CD4-positive, alpha-beta T cell (primary cell): ENCODE measurements at regions not wholly inside any gene's neighbourhood (a gene's known extent, or its start where the extent isn't known, plus 50 kb on each side); places are given as distances from the start of the nearest gene placed in this dataset.

Experiments used
- ATAC-seq: fragments of 200-7000 bp; cut with Tn5 transposase; one replicate; pipeline ENCODE4 v1.10.0; 2022; ENCODE audit warnings: mild to moderate bottlenecking; ENCODE audit not compliant: poor library complexity
- CTCF ChIA-PET: fragments of 350-600 bp; sonication (Branson Sonifier 250); formaldehyde crosslinking; loops from one replicate; lab custom pipeline; 2021; ENCODE audit warnings: antibody characterized with exemption, inconsistent platforms; lab: Charles Lee
- POLR2A ChIA-PET: fragments of 350-600 bp; sonication (Branson Sonifier 250); formaldehyde crosslinking; loops from one replicate; lab custom pipeline; 2021; ENCODE audit warnings: antibody characterized with exemption, inconsistent platforms; lab: Charles Lee
- DNase-seq, 14 experiments: peaks; one replicate each; pipeline ENCODE4 v3.0.0-alpha.2; 2013 to 2020; ENCODE audit warnings: mixed read lengths in 2 of 14
- H3K27ac ChIP-seq, 2 donors: one replicate each; pipeline versions ENCODE4 v1.5.1 to v1.7.0; 2013; ENCODE audit warnings: low read length in 2 of 2, low read depth in 1 of 2, mild to moderate bottlenecking in 1 of 2
- H3K27me3 ChIP-seq, 2 experiments: 1 replicate in 1 of 2; 2 replicates in 1 of 2; pipeline versions ENCODE4 v1.6.1 to v1.7.0; 2013; ENCODE audit warnings: low read length in 2 of 2, control low read depth in 1 of 2, mild to moderate bottlenecking in 1 of 2, moderate library complexity in 1 of 2; ENCODE audit not compliant: insufficient read depth in 2 of 2, control insufficient read depth in 1 of 2
- H3K36me3 ChIP-seq: one replicate; pipeline ENCODE4 v1.6.1; 2013; ENCODE audit warnings: low read length, control low read depth; ENCODE audit not compliant: insufficient read depth
- H3K4me1 ChIP-seq: one replicate; pipeline ENCODE4 v1.6.1; 2013; ENCODE audit warnings: low read length, control low read depth; ENCODE audit not compliant: insufficient read depth
- H3K4me3 ChIP-seq: one replicate; pipeline ENCODE4 v1.5.1; 2013; ENCODE audit warnings: mild to moderate bottlenecking, low read length, moderate library complexity
- H3K9me3 ChIP-seq, 2 experiments: 1 replicate in 1 of 2; 2 replicates in 1 of 2; pipeline versions ENCODE4 v1.6.1 to v1.7.0; 2013; ENCODE audit warnings: low read length in 2 of 2, mild to moderate bottlenecking in 2 of 2, control low read depth in 1 of 2, moderate library complexity in 1 of 2; ENCODE audit not compliant: control insufficient read depth in 1 of 2, insufficient read depth in 1 of 2
- H3K27ac Mint-ChIP-seq: one replicate; pipeline ENCODE4 v1.8.0; 2020; ENCODE audit warnings: mixed read lengths
- H3K27me3 Mint-ChIP-seq: one replicate; pipeline ENCODE4 v1.8.0; 2021; ENCODE audit warnings: mixed read lengths
- H3K36me3 Mint-ChIP-seq: one replicate; pipeline ENCODE4 v1.8.0; 2021; ENCODE audit warnings: low read depth, mixed read lengths
- H3K4me1 Mint-ChIP-seq: one replicate; pipeline ENCODE4 v1.8.0; 2021; ENCODE audit warnings: low read depth, mixed read lengths
- H3K4me3 Mint-ChIP-seq: one replicate; pipeline ENCODE4 v1.8.0; 2020; ENCODE audit warnings: mild to moderate bottlenecking, mixed read lengths
- H3K9me3 Mint-ChIP-seq: one replicate; pipeline ENCODE4 v1.8.0; 2020; ENCODE audit warnings: mixed read lengths
- intact Hi-C, 2 experiments: fragments of 100-400 bp; cut with DNase I in 1 of 2; cut with micrococcal nuclease in 1 of 2; formaldehyde crosslinking; loops; one replicate each; pipeline versions ENCODE4 v1.15.1 to v1.9.0; 2023 to 2025; cut with DNase I, micrococcal nuclease
- TF ChIP-seq, protein P1 (sequence below): fragments of 200-600 bp; IDR thresholded peaks from one replicate; pipeline ENCODE4 v1.8.0; 2022; ENCODE audit warnings: antibody characterized with exemption, mild to moderate bottlenecking

DNA sequence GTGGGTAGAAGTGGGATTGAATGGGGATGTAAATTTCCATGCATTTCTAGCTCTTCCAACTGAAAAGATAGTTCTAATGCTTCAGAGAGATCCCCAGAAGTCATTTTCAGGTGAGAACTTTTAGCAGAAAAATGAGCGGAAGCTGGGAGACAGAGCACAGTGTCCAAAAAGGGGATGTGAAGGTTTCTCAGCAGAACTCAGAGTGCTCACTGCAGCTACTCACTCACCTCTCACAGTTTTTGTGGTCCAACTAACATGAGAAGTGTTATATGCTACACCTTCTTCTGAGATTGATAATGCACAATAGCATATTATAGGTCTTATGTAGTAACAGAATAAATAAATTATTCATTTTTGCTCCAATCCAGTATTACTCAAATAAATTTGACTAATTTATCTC lies 519.2 kb upstream of the HS3ST5 start:
- H3K9me3 ChIP-seq: peaks cover 6% of the 10 kb centered on the region in 2 experiments
- TF ChIP-seq, protein P1, sequence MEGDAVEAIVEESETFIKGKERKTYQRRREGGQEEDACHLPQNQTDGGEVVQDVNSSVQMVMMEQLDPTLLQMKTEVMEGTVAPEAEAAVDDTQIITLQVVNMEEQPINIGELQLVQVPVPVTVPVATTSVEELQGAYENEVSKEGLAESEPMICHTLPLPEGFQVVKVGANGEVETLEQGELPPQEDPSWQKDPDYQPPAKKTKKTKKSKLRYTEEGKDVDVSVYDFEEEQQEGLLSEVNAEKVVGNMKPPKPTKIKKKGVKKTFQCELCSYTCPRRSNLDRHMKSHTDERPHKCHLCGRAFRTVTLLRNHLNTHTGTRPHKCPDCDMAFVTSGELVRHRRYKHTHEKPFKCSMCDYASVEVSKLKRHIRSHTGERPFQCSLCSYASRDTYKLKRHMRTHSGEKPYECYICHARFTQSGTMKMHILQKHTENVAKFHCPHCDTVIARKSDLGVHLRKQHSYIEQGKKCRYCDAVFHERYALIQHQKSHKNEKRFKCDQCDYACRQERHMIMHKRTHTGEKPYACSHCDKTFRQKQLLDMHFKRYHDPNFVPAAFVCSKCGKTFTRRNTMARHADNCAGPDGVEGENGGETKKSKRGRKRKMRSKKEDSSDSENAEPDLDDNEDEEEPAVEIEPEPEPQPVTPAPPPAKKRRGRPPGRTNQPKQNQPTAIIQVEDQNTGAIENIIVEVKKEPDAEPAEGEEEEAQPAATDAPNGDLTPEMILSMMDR: no peak
- H3K27ac Mint-ChIP-seq: no peak overlapping the region
- CTCF ChIA-PET: no interaction called here
- H3K36me3 Mint-ChIP-seq: no peaks in the 10 kb centered on the region
- H3K4me1 Mint-ChIP-seq: no peaks in the 10 kb centered on the region
- no peaks in the 10 kb centered on the region for H3K4me1 ChIP-seq
- no peak overlapping the region for H3K4me3 ChIP-seq
- intact Hi-C loops: no loop called here
- no peaks in the 10 kb centered on the region for H3K27me3 ChIP-seq
- H3K4me3 Mint-ChIP-seq: no peak overlapping the region
- no peaks in the 10 kb centered on the region for H3K36me3 ChIP-seq
- H3K27me3 Mint-ChIP-seq: no peaks in the 10 kb centered on the region
- H3K9me3 Mint-ChIP-seq: peaks cover 11% of the 10 kb centered on the region
- H3K27ac ChIP-seq: no peak overlapping the region
- ATAC-seq (no peak), DNase-seq (no peak)
- POLR2A ChIA-PET: no interaction called here

DNA sequence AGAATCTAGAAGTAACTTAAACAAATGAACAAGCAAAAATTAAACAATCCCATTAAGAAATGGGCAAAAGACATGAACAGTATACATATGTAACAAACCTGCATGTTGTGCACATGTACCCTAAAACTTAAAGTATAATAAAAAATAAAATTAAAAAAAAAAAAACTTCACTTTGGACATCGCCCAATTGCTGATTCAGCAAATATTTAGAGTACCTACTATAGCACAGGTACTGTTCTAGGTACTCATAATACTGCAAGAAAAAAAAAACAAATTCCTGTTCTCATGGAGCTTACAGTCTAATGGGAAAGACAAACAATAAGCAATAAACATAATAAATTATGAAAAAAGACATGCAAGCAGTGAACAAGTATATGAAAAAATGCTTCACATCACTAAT lies 501.5 kb upstream of the HS3ST5 start:
- H3K4me3 ChIP-seq: no peak overlapping the region
- peaks cover 0 to 4% of the 10 kb centered on the region in 2 experiments for H3K9me3 ChIP-seq
- DNase-seq (no peak), ATAC-seq (no peak)
- ChIA-PET CTCF (no interaction called here), POLR2A (no interaction called here)
- no peaks in the 10 kb centered on the region for H3K4me1 ChIP-seq
- Mint-ChIP-seq H3K36me3 (no peaks in the 10 kb centered on the region), H3K4me1 (no peaks in the 10 kb centered on the region), H3K27me3 (no peaks in the 10 kb centered on the region), H3K27ac (no peak overlapping the region), H3K9me3 (peaks cover 22% of the 10 kb centered on the region), H3K4me3 (no peak overlapping the region)
- intact Hi-C loops: no loop called here
- no peaks in the 10 kb centered on the region for H3K36me3 ChIP-seq
- no peak overlapping the region for H3K27ac ChIP-seq
- H3K27me3 ChIP-seq: no peaks in the 10 kb centered on the region
- TF ChIP-seq, protein P1: no peak

DNA sequence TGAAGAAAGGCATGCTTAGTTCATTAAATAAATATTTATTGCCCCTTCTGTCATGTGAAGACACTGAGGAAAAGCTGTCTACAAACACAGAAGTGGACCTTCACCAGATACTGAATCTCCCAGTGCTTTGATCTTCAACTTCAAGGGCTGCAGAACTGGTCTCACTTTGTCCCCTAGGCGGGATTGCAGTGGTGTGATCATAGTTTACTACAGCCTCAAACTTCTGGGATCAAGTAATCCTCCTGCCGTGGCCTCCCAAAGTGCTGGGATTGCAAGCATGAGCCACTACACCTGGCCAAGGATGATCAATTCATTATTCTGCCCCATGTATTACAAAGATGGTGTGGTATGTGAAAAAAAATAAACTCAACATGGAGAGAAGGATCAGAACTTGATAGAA lies 496.2 kb upstream of the HS3ST5 start:
- no peak overlapping the region for H3K27ac Mint-ChIP-seq
- H3K36me3 Mint-ChIP-seq: no peaks in the 10 kb centered on the region
- H3K4me3 Mint-ChIP-seq: no peak overlapping the region
- no peak overlapping the region for H3K27ac ChIP-seq
- H3K4me1 Mint-ChIP-seq: no peaks in the 10 kb centered on the region
- no peak for ATAC-seq
- H3K4me3 ChIP-seq: no peak overlapping the region
- ChIA-PET CTCF (no interaction called here), POLR2A (no interaction called here)
- peaks cover 21% of the 10 kb centered on the region for H3K9me3 Mint-ChIP-seq
- TF ChIP-seq, protein P1: no peak
- no peak for DNase-seq
- no peaks in the 10 kb centered on the region for H3K4me1 ChIP-seq
- H3K27me3 Mint-ChIP-seq: no peaks in the 10 kb centered on the region
- H3K27me3 ChIP-seq: no peaks in the 10 kb centered on the region
- H3K9me3 ChIP-seq: peaks cover 0 to 4% of the 10 kb centered on the region in 2 experiments
- intact Hi-C loops: no loop called here
- no peaks in the 10 kb centered on the region for H3K36me3 ChIP-seq
